ENCODE measurements at regions not wholly inside any gene's neighbourhood (a gene's known extent, or its start where the extent isn't known, plus 50 kb on each side); places are given as distances from the start of the nearest gene placed in this dataset.
"Not testable (repeated sequence)": the region's sequence is repeated elsewhere in the genome, so short reads cannot be mapped to it uniquely, and the experiment has no call there.

DNA sequence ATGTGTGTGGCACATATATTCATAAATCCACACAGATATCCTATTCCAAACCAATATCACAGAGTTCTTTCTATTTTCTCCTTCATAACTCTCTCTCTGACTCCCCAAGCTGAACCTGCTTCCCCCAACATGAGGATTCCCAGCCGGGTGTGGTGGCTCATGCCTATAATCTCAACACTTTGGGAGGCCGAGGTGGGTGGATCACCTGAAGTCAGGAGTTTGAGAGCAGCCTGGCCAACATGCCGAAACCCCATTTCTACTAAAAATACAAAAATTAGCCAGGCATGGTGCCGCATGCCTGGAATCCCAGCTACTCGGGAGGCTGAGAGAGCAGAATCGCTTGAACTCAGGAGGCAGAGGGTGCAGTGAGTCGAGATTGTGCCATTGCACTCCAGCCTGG lies 86.3 kb upstream of the GLI2 start:
- not testable (repeated sequence) for TF ChIP-seq POLR2A, CTCF (IDR thresholded peaks at IDR 0.05)
